ENCODE measurements at regions not wholly inside any gene's neighbourhood (a gene's known extent, or its start where the extent isn't known, plus 50 kb on each side); places are given as distances from the start of the nearest gene placed in this dataset.

DNA sequence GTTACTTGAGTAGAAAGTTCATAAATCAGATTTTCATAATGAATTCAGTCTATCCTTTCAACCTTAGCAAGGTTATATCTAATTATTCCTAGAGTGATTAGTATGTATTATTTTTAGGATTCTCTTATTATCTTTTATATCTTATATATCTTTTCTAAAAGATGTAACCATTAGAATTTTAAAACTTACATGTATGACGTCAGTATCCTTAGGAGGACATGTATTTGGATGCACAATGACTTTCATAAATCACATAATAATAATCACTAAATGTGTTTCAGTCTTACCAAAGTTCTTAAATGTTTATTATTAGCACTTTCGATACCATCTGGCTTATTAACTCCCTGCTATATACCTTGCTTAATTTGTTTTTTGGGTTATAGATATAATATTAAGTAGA, 1400.5 kb upstream of the IGFBP7 start:
- no peak overlapping the region for H3K18ac ChIP-seq (ENCODE audit: low read depth in 1 of 2, low read length in 2 of 2)
- H3K27ac ChIP-seq (ENCODE audit: low read length, poor library complexity, severe bottlenecking), result no peak overlapping the region
- H3K4me2 ChIP-seq (ENCODE audit: low read length, poor library complexity, severe bottlenecking), result no peak overlapping the region
- no peak overlapping the region for H2BK5ac ChIP-seq (ENCODE audit: low read depth, low read length, poor library complexity, severe bottlenecking)
- H3K4ac ChIP-seq (ENCODE audit: low read depth in 1 of 2, low read length in 2 of 2), result no peak overlapping the region
- no peaks in the 10 kb centered on the region for H3K27me3 ChIP-seq (ENCODE audit: control insufficient read depth in 1 of 2, insufficient read depth in 1 of 2, low read length in 2 of 2)
- H3K23ac ChIP-seq (ENCODE audit: low read length in 2 of 2), result no peak overlapping the region
- no peaks in the 10 kb centered on the region for H3K36me3 ChIP-seq (ENCODE audit: control insufficient read depth in 1 of 2, insufficient read depth in 2 of 2, low read depth in 1 of 2, low read length in 2 of 2)
- H2BK120ac ChIP-seq (ENCODE audit: low read depth, low read length), result no peak overlapping the region
- no peak overlapping the region for H4K8ac ChIP-seq (ENCODE audit: low read length)
- H3K4me1 ChIP-seq (ENCODE audit: control insufficient read depth, insufficient read depth, low read depth, low read length), result peaks cover 1% of the 10 kb centered on the region
- H2BK12ac ChIP-seq (ENCODE audit: low read length in 2 of 2), result no peak overlapping the region
- no peak overlapping the region for H3K9ac ChIP-seq (ENCODE audit: low read length)
- WGBS, result no CpG with 5 or more reads among the region's 2 CpGs
- no peak for DNase-seq
- H4K91ac ChIP-seq (ENCODE audit: low read length), result no peak overlapping the region
- no peaks in the 10 kb centered on the region for H3K79me1 ChIP-seq (replicated peaks; ENCODE audit: low read length, poor library complexity, severe bottlenecking)
- no peaks in the 10 kb centered on the region for H3K9me3 ChIP-seq (ENCODE audit: control insufficient read depth, low read length)
- H3K14ac ChIP-seq (ENCODE audit: low read length in 2 of 2), result no peak overlapping the region
- H2AK5ac ChIP-seq (ENCODE audit: low read length, severe bottlenecking), result no peak overlapping the region
- H3K4me3 ChIP-seq (ENCODE audit: insufficient read depth in 1 of 2, low read depth in 1 of 2, low read length in 2 of 2), result no peak overlapping the region
- no peak overlapping the region for H2BK15ac ChIP-seq (ENCODE audit: low read depth, poor library complexity, severe bottlenecking)
- no peak overlapping the region for H2AFZ ChIP-seq (ENCODE audit: low read depth, low read length)

GRCh38 chr4:58507079-58507478, 1396.9 kb upstream of the IGFBP7 start:
- H4K91ac ChIP-seq (ENCODE audit: low read length), result no peak overlapping the region
- no peak overlapping the region for H3K14ac ChIP-seq (ENCODE audit: low read length in 2 of 2)
- no peak overlapping the region for H3K18ac ChIP-seq (ENCODE audit: low read depth in 1 of 2, low read length in 2 of 2)
- H2BK5ac ChIP-seq (ENCODE audit: low read depth, low read length, poor library complexity, severe bottlenecking), result no peak overlapping the region
- no peak overlapping the region for H3K4me2 ChIP-seq (ENCODE audit: low read length, poor library complexity, severe bottlenecking)
- H3K27ac ChIP-seq (ENCODE audit: low read length, poor library complexity, severe bottlenecking), result no peak overlapping the region
- no peaks in the 10 kb centered on the region for H3K27me3 ChIP-seq (ENCODE audit: control insufficient read depth in 1 of 2, insufficient read depth in 1 of 2, low read length in 2 of 2)
- no peak overlapping the region for H4K8ac ChIP-seq (ENCODE audit: low read length)
- no peak overlapping the region for H2AK5ac ChIP-seq (ENCODE audit: low read length, severe bottlenecking)
- no peak overlapping the region for H3K4me3 ChIP-seq (ENCODE audit: insufficient read depth in 1 of 2, low read depth in 1 of 2, low read length in 2 of 2)
- H3K9ac ChIP-seq (ENCODE audit: low read length), result no peak overlapping the region
- no peaks in the 10 kb centered on the region for H3K36me3 ChIP-seq (ENCODE audit: control insufficient read depth in 1 of 2, insufficient read depth in 2 of 2, low read depth in 1 of 2, low read length in 2 of 2)
- H2BK120ac ChIP-seq (ENCODE audit: low read depth, low read length), result no peak overlapping the region
- no peak overlapping the region for H3K23ac ChIP-seq (ENCODE audit: low read length in 2 of 2)
- no peak overlapping the region for H2AFZ ChIP-seq (ENCODE audit: low read depth, low read length)
- no peak for DNase-seq
- H2BK12ac ChIP-seq (ENCODE audit: low read length in 2 of 2), result no peak overlapping the region
- H3K4me1 ChIP-seq (ENCODE audit: control insufficient read depth, insufficient read depth, low read depth, low read length), result peaks cover 1% of the 10 kb centered on the region
- no CpG with 5 or more reads among the region's 4 CpGs for WGBS
- H3K79me1 ChIP-seq (replicated peaks; ENCODE audit: low read length, poor library complexity, severe bottlenecking), result no peaks in the 10 kb centered on the region
- no peak overlapping the region for H3K4ac ChIP-seq (ENCODE audit: low read depth in 1 of 2, low read length in 2 of 2)
- no peak overlapping the region for H2BK15ac ChIP-seq (ENCODE audit: low read depth, poor library complexity, severe bottlenecking)
- no peaks in the 10 kb centered on the region for H3K9me3 ChIP-seq (ENCODE audit: control insufficient read depth, low read length)

DNA sequence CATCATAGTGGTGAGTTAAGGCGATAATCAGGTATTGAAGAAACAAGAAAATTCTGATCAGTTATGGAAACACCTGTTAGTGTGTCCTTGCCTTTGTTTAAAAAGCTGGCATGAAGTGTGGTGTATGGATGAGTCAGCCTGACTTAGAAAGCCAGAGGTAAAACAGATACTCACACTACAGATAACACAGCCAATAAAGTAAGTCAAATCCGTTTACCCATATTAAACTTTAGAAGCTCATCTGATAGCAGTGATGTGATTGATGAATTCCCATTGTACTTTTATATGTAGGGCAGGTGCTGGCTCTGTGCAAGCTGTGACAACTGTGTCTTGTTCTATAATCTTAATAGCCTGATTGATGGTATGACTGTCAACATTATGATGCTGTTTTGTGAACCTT, 1392.7 kb upstream of the IGFBP7 start:
- H2BK12ac ChIP-seq (ENCODE audit: low read length in 2 of 2), result no peak overlapping the region
- no peak overlapping the region for H3K14ac ChIP-seq (ENCODE audit: low read length in 2 of 2)
- H2AFZ ChIP-seq (ENCODE audit: low read depth, low read length), result no peak overlapping the region
- 91% methylated on average over 1 of the region's 2 CpGs for WGBS
- no peak overlapping the region for H3K4me2 ChIP-seq (ENCODE audit: low read length, poor library complexity, severe bottlenecking)
- no peak overlapping the region for H2BK120ac ChIP-seq (ENCODE audit: low read depth, low read length)
- no peak overlapping the region for H2AK5ac ChIP-seq (ENCODE audit: low read length, severe bottlenecking)
- H3K4me3 ChIP-seq (ENCODE audit: insufficient read depth in 1 of 2, low read depth in 1 of 2, low read length in 2 of 2), result no peak overlapping the region
- no peak overlapping the region for H2BK15ac ChIP-seq (ENCODE audit: low read depth, poor library complexity, severe bottlenecking)
- no peak overlapping the region for H4K91ac ChIP-seq (ENCODE audit: low read length)
- H4K8ac ChIP-seq (ENCODE audit: low read length), result no peak overlapping the region
- H3K27me3 ChIP-seq (ENCODE audit: control insufficient read depth in 1 of 2, insufficient read depth in 1 of 2, low read length in 2 of 2), result no peaks in the 10 kb centered on the region
- H3K27ac ChIP-seq (ENCODE audit: low read length, poor library complexity, severe bottlenecking), result no peak overlapping the region
- no peaks in the 10 kb centered on the region for H3K36me3 ChIP-seq (ENCODE audit: control insufficient read depth in 1 of 2, insufficient read depth in 2 of 2, low read depth in 1 of 2, low read length in 2 of 2)
- H3K4ac ChIP-seq (ENCODE audit: low read depth in 1 of 2, low read length in 2 of 2), result no peak overlapping the region
- no peak overlapping the region for H3K18ac ChIP-seq (ENCODE audit: low read depth in 1 of 2, low read length in 2 of 2)
- peaks cover 1% of the 10 kb centered on the region for H3K4me1 ChIP-seq (ENCODE audit: control insufficient read depth, insufficient read depth, low read depth, low read length)
- H2BK5ac ChIP-seq (ENCODE audit: low read depth, low read length, poor library complexity, severe bottlenecking), result no peak overlapping the region
- no peak overlapping the region for H3K23ac ChIP-seq (ENCODE audit: low read length in 2 of 2)
- H3K79me1 ChIP-seq (replicated peaks; ENCODE audit: low read length, poor library complexity, severe bottlenecking), result no peaks in the 10 kb centered on the region
- H3K9ac ChIP-seq (ENCODE audit: low read length), result no peak overlapping the region
- DNase-seq, result no peak
- no peaks in the 10 kb centered on the region for H3K9me3 ChIP-seq (ENCODE audit: control insufficient read depth, low read length)

GRCh38 chr4:58499182-58499581, 1389.0 kb upstream of the IGFBP7 start:
- Histone ChIP-seq H3K27me3 (ENCODE audit: control insufficient read depth in 1 of 2, insufficient read depth in 1 of 2, low read length in 2 of 2) (no peaks in the 10 kb centered on the region), H3K9ac (ENCODE audit: low read length) (no peak overlapping the region), H3K18ac (ENCODE audit: low read depth in 1 of 2, low read length in 2 of 2) (no peak overlapping the region), H3K4me3 (ENCODE audit: insufficient read depth in 1 of 2, low read depth in 1 of 2, low read length in 2 of 2) (no peak overlapping the region), H3K4me2 (ENCODE audit: low read length, poor library complexity, severe bottlenecking) (no peak overlapping the region), H4K8ac (ENCODE audit: low read length) (no peak overlapping the region), H2AK5ac (ENCODE audit: low read length, severe bottlenecking) (no peak overlapping the region), H3K4ac (ENCODE audit: low read depth in 1 of 2, low read length in 2 of 2) (no peak overlapping the region), H3K4me1 (ENCODE audit: control insufficient read depth, insufficient read depth, low read depth, low read length) (no peaks in the 10 kb centered on the region), H3K36me3 (ENCODE audit: control insufficient read depth in 1 of 2, insufficient read depth in 2 of 2, low read depth in 1 of 2, low read length in 2 of 2) (no peaks in the 10 kb centered on the region), H3K9me3 (ENCODE audit: control insufficient read depth, low read length) (no peaks in the 10 kb centered on the region), H3K27ac (ENCODE audit: low read length, poor library complexity, severe bottlenecking) (no peak overlapping the region), H3K23ac (ENCODE audit: low read length in 2 of 2) (no peak overlapping the region), H2BK15ac (ENCODE audit: low read depth, poor library complexity, severe bottlenecking) (no peak overlapping the region), H4K91ac (ENCODE audit: low read length) (no peak overlapping the region), H3K14ac (ENCODE audit: low read length in 2 of 2) (no peak overlapping the region), H2BK5ac (ENCODE audit: low read depth, low read length, poor library complexity, severe bottlenecking) (no peak overlapping the region), H2AFZ (ENCODE audit: low read depth, low read length) (no peak overlapping the region), H2BK12ac (ENCODE audit: low read length in 2 of 2) (no peak overlapping the region), H2BK120ac (ENCODE audit: low read depth, low read length) (no peak overlapping the region), H3K79me1 (replicated peaks; ENCODE audit: low read length, poor library complexity, severe bottlenecking) (no peaks in the 10 kb centered on the region)
- no peak for DNase-seq

All from mesenchymal stem cell (in vitro differentiated cells and primary cell).